ENCODE measurements at regions not wholly inside any gene's neighbourhood (a gene's known extent, or its start where the extent isn't known, plus 50 kb on each side); places are given as distances from the start of the nearest gene placed in this dataset.
A peak's percentile ranks its signal among the peaks of the same experiment; 100 is the strongest.
"Not testable (repeated sequence)": the region's sequence is repeated elsewhere in the genome, so short reads cannot be mapped to it uniquely, and the experiment has no call there.

GRCh38 chr13:50159607-50160006 is 144.4 kb downstream of the KCNRG start:
- no peak for DNase-seq

DNA sequence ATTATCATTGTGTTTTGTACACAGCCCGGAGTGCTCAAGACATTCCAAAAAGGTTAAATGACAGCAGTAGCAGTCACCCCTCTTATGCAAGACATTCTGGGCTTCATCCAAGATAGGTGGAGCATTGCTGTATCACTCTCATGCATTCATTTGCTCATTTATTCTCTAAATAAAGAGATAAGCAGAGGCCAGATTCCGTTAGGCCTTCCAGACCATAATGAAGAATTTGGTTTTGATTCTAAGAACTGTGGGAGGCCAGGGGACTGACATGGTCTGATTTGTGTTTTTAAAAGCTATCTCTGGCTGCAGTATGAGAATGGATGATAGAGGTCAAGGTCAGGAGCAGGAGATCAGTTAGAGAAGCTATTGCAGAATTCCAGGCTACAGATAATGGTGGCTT is 145.8 kb downstream of the KCNRG start:
- no peak for DNase-seq

GRCh38 chr13:50162001-50162400 is 146.8 kb downstream of the KCNRG start:
- DNase-seq: no peak

- DNase-seq: no peak
These were observed 147.3 kb downstream of the KCNRG start for GRCh38 chr13:50162567-50162966.

- DNase-seq: no peak
These were observed 152.1 kb downstream of the KCNRG start for GRCh38 chr13:50167224-50167947.

DNA sequence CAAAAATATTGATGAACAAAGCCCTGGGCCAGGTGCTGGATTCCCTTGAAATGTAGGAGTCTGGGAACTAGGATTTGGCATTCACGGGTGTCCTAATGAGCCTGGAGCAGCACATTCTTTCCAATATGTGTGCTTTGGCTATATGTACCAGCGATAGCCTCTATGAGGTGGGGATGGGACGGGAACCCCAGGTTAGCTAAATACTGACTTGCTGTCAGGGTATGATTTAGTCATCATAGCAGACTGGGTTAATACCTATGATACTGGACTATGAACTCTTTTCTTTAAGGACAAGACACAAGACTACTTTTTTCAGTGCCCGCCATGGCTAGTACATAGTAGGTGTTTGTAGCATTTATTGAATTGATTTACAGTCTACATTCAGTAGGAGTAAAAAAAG is 152.7 kb downstream of the KCNRG start:
- no peak for DNase-seq

- no peak for DNase-seq
These were observed 153.5 kb downstream of the KCNRG start for GRCh38 chr13:50168786-50169185.

- DNase-seq: no peak
These were observed 155.3 kb downstream of the KCNRG start for GRCh38 chr13:50170447-50171037.

- DNase-seq: no peak
These were observed 156.5 kb downstream of the KCNRG start for GRCh38 chr13:50171590-50172282.

DNA sequence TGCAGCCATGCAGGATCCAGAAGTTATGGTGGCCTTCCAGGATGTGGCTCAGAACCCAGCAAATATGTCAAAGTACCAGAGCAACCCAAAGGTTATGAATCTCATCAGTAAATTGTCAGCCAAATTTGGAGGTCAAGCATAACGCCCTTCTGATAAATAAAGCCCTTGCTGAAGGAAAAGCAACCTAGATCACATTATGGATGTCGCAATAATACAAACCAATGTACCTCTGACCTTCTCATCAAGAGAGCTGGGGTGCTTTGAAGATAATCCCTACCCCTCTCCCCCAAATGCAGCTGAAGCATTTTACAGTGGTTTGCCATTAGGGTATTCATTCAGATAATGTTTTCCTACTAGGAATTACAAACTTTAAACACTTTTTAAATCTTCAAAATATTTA is 157.8 kb downstream of the KCNRG start:
- DNase-seq: not testable (repeated sequence)

DNA sequence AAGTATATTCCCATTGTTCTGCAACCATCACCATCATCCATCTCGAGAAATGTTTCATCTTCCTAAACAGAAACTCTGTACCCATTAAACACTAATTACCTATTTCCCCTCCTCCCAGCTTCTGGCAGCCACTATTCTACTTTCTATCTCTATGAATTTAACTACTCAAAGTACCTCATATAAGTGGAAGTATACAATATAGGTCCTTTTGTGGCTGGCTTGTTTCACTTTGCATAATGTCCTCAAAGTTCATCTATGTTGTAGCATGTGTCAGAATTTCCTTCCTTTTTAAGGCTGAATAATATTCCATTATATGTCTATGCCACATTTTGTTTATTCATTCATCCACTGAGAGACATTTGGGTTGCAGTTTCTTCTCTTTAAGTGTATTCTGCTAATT is 159.4 kb downstream of the KCNRG start:
- no peak for DNase-seq

DNA sequence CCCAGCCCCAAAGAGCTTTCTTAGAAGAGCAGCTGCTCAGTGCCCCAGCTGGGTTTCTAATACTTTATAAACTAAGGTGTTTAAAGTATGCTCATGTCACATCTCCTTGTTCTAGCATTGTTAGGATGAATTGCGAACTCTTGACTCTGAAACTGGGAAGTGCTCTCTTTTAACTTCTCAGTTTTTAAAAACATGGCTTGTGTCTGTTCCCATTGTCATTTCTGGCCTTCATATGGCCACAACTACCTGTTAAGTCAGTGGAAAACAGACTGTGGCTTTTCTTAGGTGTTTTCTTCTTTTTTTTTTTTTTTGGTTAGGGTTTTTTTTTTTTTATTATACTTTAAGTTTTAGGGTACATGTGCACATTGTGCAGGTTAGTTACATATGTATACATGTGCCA is 164.7 kb downstream of the KCNRG start:
- no peak for DNase-seq

DNA sequence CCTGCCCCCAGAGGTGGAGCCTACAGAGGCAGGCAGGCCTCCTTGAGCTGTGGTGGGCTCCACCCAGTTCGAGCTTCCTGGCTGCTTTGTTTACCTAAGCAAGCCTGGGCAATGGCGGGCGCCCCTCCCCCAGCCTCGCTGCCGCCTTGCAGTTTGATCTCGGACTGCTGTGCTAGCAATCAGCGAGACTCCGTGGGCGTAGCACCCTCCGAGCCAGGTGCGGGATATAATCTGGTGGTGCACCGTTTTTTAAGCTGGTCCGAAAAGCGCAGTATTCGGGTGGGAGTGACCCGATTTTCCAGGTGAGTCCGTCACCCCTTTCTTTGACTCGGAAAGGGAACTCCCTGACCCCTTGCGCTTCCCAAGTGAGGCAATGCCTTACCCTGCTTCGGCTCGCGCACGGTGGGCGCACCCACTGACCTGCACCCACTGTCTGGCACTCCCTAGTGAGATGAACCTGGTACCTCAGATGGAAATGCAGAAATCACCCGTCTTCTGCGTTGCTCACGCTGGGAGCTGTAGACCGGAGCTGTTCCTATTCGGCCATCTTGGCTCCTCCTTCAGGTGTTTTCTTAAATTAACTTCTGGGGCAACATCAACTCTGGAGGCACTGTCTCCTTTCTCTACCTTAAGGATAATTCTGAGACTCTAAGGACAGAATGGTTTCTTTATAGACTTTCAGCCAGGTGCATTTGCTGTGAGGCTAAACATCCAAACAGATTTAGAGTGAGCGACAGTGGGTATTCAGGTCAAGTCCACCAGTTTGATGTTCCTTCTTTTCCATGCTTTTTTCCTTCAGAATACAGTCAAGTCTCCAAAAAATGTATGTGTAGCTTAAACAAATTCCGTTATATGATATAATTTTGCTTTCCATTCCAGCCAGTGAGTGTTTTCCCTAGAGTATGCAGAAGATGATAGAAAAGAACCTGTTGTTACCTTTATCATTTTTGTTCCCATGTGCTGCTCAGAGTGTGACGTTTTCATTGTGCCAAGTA is 170.8 kb downstream of the KCNRG start:
- DNase-seq: not testable (repeated sequence)

- no peak for DNase-seq
These were observed 172.2 kb downstream of the KCNRG start for GRCh38 chr13:50187352-50188029.

GRCh38 chr13:50188696-50189095 is 173.5 kb downstream of the KCNRG start:
- no peak for DNase-seq

GRCh38 chr13:50189450-50189849 is 174.2 kb downstream of the KCNRG start:
- peak in 1 of 2 donors; percentile 33 for DNase-seq

DNA sequence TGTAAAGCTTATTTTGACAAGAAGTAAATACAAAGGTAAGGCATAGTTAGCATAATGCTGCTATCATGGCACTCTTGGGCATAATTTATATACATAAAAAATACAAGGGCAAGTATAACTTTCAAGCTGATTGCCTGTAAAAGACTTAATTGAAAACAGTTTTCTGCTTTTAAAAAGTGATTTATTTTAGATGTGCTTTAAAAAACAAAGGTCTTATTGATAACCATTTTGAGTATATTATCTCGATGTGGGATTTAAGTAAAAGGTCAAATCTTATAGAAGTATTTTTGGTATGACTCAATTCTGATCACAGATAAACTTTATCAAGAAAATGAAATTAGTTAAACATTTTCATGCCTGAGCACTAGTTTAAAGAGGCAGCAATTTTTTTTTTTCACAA is 175.8 kb downstream of the KCNRG start:
- DNase-seq: no peak

- no peak for DNase-seq
These were observed 177.1 kb downstream of the KCNRG start for GRCh38 chr13:50192272-50192813.

- no peak for DNase-seq
These were observed 179.8 kb downstream of the KCNRG start for GRCh38 chr13:50195045-50195444.

GRCh38 chr13:50196118-50196517 is 180.9 kb downstream of the KCNRG start:
- DNase-seq: no peak

DNA sequence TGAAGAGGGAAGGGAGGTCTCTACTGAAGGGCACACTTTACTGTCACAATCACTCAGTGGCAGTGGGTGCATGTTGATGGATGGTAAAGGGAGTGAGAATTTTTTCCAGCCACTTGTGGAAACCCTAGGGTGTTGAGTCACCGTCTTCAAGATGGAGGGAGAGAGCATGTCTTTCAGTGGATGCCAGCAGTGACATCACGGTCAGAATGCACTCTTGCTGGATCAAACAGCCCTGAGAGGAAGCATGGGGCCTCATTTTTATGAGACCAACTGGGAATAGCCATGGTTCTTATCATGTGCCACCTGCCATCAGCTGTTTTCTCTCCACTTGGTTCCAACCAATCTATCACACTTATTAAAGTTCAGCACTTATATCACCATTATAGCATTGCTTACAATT is 182.5 kb downstream of the KCNRG start:
- no peak for DNase-seq

DNA sequence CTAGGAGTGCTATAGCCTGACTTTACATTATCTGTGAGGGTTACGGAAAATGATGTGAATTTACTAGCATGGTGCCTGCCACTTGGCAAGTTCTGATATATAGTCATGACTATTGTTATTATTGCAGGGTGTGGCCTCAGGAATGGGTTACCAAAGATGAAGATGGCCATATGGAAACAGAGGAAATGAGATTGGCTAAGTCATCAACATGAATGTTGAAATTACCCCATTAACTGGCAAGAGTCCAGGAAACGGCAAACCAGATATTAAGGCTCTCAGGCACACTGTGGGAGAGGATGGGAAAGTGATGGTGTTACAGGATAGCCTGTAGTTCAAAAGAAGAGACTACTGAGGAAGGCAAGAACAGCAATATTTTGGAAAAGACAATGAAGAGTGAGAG is 183.3 kb downstream of the KCNRG start:
- DNase-seq: no peak
